ENCODE measurements at regions not wholly inside any gene's neighbourhood (a gene's known extent, or its start where the extent isn't known, plus 50 kb on each side); places are given as distances from the start of the nearest gene placed in this dataset.
A peak's percentile ranks its signal among the peaks of the same experiment; 100 is the strongest.
"Not testable (repeated sequence)": the region's sequence is repeated elsewhere in the genome, so short reads cannot be mapped to it uniquely, and the experiment has no call there.

DNA sequence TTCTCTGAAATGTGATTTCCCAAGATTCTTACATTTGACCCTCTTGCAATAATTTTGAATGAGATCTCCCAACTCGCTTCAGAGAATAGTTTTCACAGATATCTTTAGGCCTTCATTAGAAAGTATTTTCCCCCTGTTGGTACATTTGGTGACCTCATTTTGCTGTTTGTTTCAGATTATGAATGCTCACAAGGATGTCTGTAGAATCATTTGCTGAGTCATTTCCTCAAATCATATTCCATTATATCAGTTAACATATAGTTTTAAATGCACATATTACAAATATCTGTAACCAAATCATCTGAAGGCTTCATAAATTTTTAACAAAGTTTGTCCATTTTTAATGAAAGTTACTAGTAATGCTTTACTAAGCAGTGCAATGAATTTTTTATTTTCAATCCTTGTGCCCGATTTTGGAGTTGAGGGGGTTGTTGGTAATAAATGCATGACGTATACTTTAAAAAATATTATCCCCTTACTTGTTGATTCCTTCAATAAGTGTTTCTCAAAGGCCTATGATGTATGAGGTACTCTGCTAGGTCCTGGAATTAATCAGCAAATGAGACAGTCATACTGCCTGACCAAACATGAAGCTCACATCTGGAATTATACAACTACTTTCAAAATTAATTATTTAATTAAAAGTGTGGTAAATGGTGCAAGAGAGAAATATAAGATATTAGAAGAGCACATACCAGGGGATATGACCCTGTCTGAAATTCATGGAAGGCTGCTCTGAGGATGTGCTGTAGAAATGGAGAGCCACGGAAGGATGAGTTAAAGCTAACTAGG, 126.9 kb upstream of the RAP1B start:
- Histone ChIP-seq H3K4me2 (ENCODE audit: control insufficient read depth, extremely low read depth, insufficient read depth, low read depth, low read length) (peak overlapping the region; percentile 70), H3K79me2 (ENCODE audit: control insufficient read depth, insufficient read depth, low read length) (no peaks in the 10 kb centered on the region), H3K36me3 (ENCODE audit: control insufficient read depth in 2 of 2, extremely low read depth in 1 of 2, insufficient read depth in 2 of 2, low read length in 2 of 2) (no peaks in the 10 kb centered on the region), H3K4me1 (ENCODE audit: control insufficient read depth, extremely low read depth, insufficient read depth, low read length) (peaks cover 29% of the 10 kb centered on the region), H3K9me1 (ENCODE audit: control insufficient read depth, extremely low read depth, insufficient read depth, low read length) (no peaks in the 10 kb centered on the region), H3K27me3 (ENCODE audit: control insufficient read depth, extremely low read depth, insufficient read depth, low read length) (no peaks in the 10 kb centered on the region), H3K9me3 (ENCODE audit: control insufficient read depth, low read depth, low read length) (peaks cover 2% of the 10 kb centered on the region), H3K27ac (ENCODE audit: control insufficient read depth, insufficient read depth, low read length) (peak overlapping the region; percentile 71), H2AFZ (ENCODE audit: control insufficient read depth, low read length) (no peak overlapping the region), H4K20me1 (ENCODE audit: control insufficient read depth, extremely low read depth, insufficient read depth, low read length) (no peaks in the 10 kb centered on the region), H3K4me3 (ENCODE audit: control insufficient read depth in 2 of 3, extremely low read depth in 1 of 3, insufficient read depth in 2 of 3, low read depth in 1 of 3, low read length in 3 of 3) (no peak overlapping the region), H3K9ac (ENCODE audit: control insufficient read depth, extremely low read depth, insufficient read depth, low read length) (no peak overlapping the region)
- TF ChIP-seq, protein P1, sequence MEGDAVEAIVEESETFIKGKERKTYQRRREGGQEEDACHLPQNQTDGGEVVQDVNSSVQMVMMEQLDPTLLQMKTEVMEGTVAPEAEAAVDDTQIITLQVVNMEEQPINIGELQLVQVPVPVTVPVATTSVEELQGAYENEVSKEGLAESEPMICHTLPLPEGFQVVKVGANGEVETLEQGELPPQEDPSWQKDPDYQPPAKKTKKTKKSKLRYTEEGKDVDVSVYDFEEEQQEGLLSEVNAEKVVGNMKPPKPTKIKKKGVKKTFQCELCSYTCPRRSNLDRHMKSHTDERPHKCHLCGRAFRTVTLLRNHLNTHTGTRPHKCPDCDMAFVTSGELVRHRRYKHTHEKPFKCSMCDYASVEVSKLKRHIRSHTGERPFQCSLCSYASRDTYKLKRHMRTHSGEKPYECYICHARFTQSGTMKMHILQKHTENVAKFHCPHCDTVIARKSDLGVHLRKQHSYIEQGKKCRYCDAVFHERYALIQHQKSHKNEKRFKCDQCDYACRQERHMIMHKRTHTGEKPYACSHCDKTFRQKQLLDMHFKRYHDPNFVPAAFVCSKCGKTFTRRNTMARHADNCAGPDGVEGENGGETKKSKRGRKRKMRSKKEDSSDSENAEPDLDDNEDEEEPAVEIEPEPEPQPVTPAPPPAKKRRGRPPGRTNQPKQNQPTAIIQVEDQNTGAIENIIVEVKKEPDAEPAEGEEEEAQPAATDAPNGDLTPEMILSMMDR (optimal IDR thresholded peaks at IDR 0.05 in 1 of 3, IDR thresholded peaks at IDR 0.05 in 1 of 3, conservative IDR thresholded peaks at IDR 0.05 in 1 of 3; ENCODE audit: extremely low read depth in 1 of 3, insufficient read depth in 2 of 3, low read length in 3 of 3), result no peak
- TF ChIP-seq EZH2 (IDR thresholded peaks at IDR 0.05; ENCODE audit: low read length), result no peak
- peak; percentile 48 for FAIRE-seq
- no peak for DNase-seq (ENCODE audit: low read depth, low spot score)
- dilution Hi-C loops (cut with MboI; ENCODE audit: extremely low pct_ligation_motif_present, low sequenced_read_pairs), result no loop called here

DNA sequence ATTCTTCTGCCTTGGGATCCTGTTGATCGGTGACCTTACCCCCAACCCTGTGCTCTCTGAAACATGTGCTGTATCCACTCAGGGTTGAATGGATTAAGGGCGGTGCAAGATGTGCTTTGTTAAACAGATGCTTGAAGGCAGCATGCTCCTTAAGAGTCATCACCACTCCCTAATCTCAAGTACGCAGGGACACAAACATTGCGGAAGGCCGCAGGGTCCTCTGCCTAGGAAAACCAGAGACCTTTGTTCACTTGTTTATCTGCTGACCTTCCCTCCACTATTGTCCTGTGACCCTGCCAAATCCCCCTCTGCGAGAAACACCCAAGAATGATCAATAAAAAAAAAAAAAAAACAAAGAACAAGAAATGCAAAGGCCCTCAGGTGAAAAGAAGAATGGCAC, 126.1 kb upstream of the RAP1B start:
- H3K9ac ChIP-seq (ENCODE audit: control insufficient read depth, extremely low read depth, insufficient read depth, low read length); H2AFZ ChIP-seq (ENCODE audit: control insufficient read depth, low read length); H3K9me3 ChIP-seq (ENCODE audit: control insufficient read depth, low read depth, low read length); dilution Hi-C loops (cut with MboI; ENCODE audit: extremely low pct_ligation_motif_present, low sequenced_read_pairs); H3K36me3 ChIP-seq (ENCODE audit: control insufficient read depth in 2 of 2, extremely low read depth in 1 of 2, insufficient read depth in 2 of 2, low read length in 2 of 2); H3K9me1 ChIP-seq (ENCODE audit: control insufficient read depth, extremely low read depth, insufficient read depth, low read length); H4K20me1 ChIP-seq (ENCODE audit: control insufficient read depth, extremely low read depth, insufficient read depth, low read length); H3K4me3 ChIP-seq (ENCODE audit: control insufficient read depth in 2 of 3, extremely low read depth in 1 of 3, insufficient read depth in 2 of 3, low read depth in 1 of 3, low read length in 3 of 3); H3K79me2 ChIP-seq (ENCODE audit: control insufficient read depth, insufficient read depth, low read length); FAIRE-seq; H3K27ac ChIP-seq (ENCODE audit: control insufficient read depth, insufficient read depth, low read length); DNase-seq (ENCODE audit: low read depth, low spot score); H3K27me3 ChIP-seq (ENCODE audit: control insufficient read depth, extremely low read depth, insufficient read depth, low read length); H3K4me2 ChIP-seq (ENCODE audit: control insufficient read depth, extremely low read depth, insufficient read depth, low read depth, low read length): not testable (repeated sequence)
- peaks cover 22% of the 10 kb centered on the region for H3K4me1 ChIP-seq (ENCODE audit: control insufficient read depth, extremely low read depth, insufficient read depth, low read length)

DNA sequence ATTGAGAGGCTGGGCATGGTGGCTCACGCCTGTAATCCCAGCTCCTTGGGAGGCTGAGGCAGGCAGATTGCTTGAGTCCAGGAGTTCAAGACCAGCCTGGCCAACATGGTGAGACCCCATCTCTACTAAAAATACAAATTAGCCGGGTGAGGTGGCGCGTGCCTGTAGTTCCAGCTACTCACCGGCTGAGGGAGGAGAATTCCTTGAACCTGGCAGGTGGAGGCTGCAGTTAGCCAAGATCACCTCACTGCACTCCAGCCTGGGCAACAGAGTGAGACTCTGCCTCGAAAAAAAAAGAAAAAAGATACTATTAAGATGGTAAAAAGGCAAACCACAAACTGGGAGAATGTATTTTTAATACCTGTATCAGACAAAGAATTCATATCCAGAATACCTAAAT, 124.2 kb upstream of the RAP1B start:
- FAIRE-seq; H3K27ac ChIP-seq (ENCODE audit: control insufficient read depth, insufficient read depth, low read length); H3K4me3 ChIP-seq (ENCODE audit: control insufficient read depth in 2 of 3, extremely low read depth in 1 of 3, insufficient read depth in 2 of 3, low read depth in 1 of 3, low read length in 3 of 3); H3K36me3 ChIP-seq (ENCODE audit: control insufficient read depth in 2 of 2, extremely low read depth in 1 of 2, insufficient read depth in 2 of 2, low read length in 2 of 2); H3K9me1 ChIP-seq (ENCODE audit: control insufficient read depth, extremely low read depth, insufficient read depth, low read length); H3K27me3 ChIP-seq (ENCODE audit: control insufficient read depth, extremely low read depth, insufficient read depth, low read length); dilution Hi-C loops (cut with MboI; ENCODE audit: extremely low pct_ligation_motif_present, low sequenced_read_pairs); H3K4me2 ChIP-seq (ENCODE audit: control insufficient read depth, extremely low read depth, insufficient read depth, low read depth, low read length); H3K9ac ChIP-seq (ENCODE audit: control insufficient read depth, extremely low read depth, insufficient read depth, low read length); H3K79me2 ChIP-seq (ENCODE audit: control insufficient read depth, insufficient read depth, low read length); H4K20me1 ChIP-seq (ENCODE audit: control insufficient read depth, extremely low read depth, insufficient read depth, low read length); DNase-seq (ENCODE audit: low read depth, low spot score); H2AFZ ChIP-seq (ENCODE audit: control insufficient read depth, low read length); H3K9me3 ChIP-seq (ENCODE audit: control insufficient read depth, low read depth, low read length): not testable (repeated sequence)
- H3K4me1 ChIP-seq (ENCODE audit: control insufficient read depth, extremely low read depth, insufficient read depth, low read length), result peaks cover 22% of the 10 kb centered on the region

Measured in keratinocyte (primary cell).